ENCODE measurements at regions not wholly inside any gene's neighbourhood (a gene's known extent, or its start where the extent isn't known, plus 50 kb on each side); places are given as distances from the start of the nearest gene placed in this dataset.

DNA sequence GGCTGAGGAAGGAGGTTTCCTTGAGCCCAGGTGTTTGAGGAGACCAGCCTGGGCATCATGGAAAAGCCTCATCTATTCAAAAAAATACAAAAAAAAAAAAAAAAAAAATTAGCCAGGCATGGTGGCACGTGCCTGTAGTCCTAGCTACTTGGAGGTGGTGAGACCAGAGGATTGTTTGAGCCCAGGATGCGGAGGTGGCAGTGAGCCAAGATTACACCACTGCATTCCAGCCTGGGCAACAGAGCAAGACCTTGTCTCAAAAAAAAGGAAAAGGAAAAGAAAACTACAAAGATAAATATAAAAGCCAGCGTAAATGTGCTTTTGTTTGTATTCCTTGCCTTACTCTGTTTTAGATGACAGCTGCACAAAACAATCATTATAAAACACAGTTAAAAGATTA, 2249.2 kb upstream of the C9orf72 start:
- Histone ChIP-seq H3K36me3 (ENCODE audit: control insufficient read depth in 1 of 2, insufficient read depth in 2 of 2, low read length in 2 of 2) (no peaks in the 10 kb centered on the region), H3K9me2 (ENCODE audit: insufficient read depth) (no peaks in the 10 kb centered on the region), H3K79me2 (ENCODE audit: insufficient read depth, low read length) (no peaks in the 10 kb centered on the region), H3K4me2 (ENCODE audit: low read length) (no peak overlapping the region), H4K20me1 (ENCODE audit: insufficient read depth) (no peaks in the 10 kb centered on the region), H3K27me3 (ENCODE audit: insufficient read depth, low read length) (no peaks in the 10 kb centered on the region), H3K9me3 (ENCODE audit: control insufficient read depth in 1 of 2, insufficient read depth in 1 of 2, low read depth in 1 of 2, low read length in 2 of 2) (peaks cover 5 to 14% of the 10 kb centered on the region in 2 experiments; a peak in 1 of 4 replicates), H2AFZ (ENCODE audit: low read depth, low read length, poor library complexity, severe bottlenecking) (no peak overlapping the region), H3K27ac (ENCODE audit: low read depth, low read length) (no peak overlapping the region), H3K9ac (ENCODE audit: low read length) (no peak overlapping the region), H3K4me3 (replicated peaks in 1 of 2; ENCODE audit: low read depth in 1 of 2, low read length in 2 of 2) (no peak overlapping the region), H3K4me1 (ENCODE audit: control insufficient read depth in 1 of 2, insufficient read depth in 2 of 2, low read length in 2 of 2) (no peaks in the 10 kb centered on the region)
- CTCF ChIA-PET, result no interaction called here
- POLR2A ChIA-PET, result no interaction called here
- BruUV-seq (replicated peaks), result no TSS peak
- ATAC-seq (no peak), DNase-seq (ENCODE audit: low read depth, low spot score) (no peak)
- intact Hi-C loops (cut with micrococcal nuclease), result no loop called here
- TF ChIP-seq CBX3 (IDR thresholded peaks at IDR 0.05; ENCODE audit: low read depth), result no peak
- TF ChIP-seq CEBPB (IDR thresholded peaks at IDR 0.05; ENCODE audit: low read depth), result no peak
- TF ChIP-seq, protein P1, sequence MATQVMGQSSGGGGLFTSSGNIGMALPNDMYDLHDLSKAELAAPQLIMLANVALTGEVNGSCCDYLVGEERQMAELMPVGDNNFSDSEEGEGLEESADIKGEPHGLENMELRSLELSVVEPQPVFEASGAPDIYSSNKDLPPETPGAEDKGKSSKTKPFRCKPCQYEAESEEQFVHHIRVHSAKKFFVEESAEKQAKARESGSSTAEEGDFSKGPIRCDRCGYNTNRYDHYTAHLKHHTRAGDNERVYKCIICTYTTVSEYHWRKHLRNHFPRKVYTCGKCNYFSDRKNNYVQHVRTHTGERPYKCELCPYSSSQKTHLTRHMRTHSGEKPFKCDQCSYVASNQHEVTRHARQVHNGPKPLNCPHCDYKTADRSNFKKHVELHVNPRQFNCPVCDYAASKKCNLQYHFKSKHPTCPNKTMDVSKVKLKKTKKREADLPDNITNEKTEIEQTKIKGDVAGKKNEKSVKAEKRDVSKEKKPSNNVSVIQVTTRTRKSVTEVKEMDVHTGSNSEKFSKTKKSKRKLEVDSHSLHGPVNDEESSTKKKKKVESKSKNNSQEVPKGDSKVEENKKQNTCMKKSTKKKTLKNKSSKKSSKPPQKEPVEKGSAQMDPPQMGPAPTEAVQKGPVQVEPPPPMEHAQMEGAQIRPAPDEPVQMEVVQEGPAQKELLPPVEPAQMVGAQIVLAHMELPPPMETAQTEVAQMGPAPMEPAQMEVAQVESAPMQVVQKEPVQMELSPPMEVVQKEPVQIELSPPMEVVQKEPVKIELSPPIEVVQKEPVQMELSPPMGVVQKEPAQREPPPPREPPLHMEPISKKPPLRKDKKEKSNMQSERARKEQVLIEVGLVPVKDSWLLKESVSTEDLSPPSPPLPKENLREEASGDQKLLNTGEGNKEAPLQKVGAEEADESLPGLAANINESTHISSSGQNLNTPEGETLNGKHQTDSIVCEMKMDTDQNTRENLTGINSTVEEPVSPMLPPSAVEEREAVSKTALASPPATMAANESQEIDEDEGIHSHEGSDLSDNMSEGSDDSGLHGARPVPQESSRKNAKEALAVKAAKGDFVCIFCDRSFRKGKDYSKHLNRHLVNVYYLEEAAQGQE (IDR thresholded peaks at IDR 0.05; ENCODE audit: low read depth), result no peak
- TF ChIP-seq SP1 (IDR thresholded peaks at IDR 0.05; ENCODE audit: low read depth), result no peak
- no peak for TF ChIP-seq EZH2 (IDR thresholded peaks at IDR 0.05)
- no peak for TF ChIP-seq POLR2A (IDR thresholded peaks at IDR 0.05; ENCODE audit: borderline replicate concordance, extremely low read depth, insufficient read depth, insufficient read length)
- no peak for TF ChIP-seq EGR1 (IDR thresholded peaks at IDR 0.05; ENCODE audit: low read depth)
- no peak for TF ChIP-seq ZFX (IDR thresholded peaks at IDR 0.05)
- TF ChIP-seq, protein P2, sequence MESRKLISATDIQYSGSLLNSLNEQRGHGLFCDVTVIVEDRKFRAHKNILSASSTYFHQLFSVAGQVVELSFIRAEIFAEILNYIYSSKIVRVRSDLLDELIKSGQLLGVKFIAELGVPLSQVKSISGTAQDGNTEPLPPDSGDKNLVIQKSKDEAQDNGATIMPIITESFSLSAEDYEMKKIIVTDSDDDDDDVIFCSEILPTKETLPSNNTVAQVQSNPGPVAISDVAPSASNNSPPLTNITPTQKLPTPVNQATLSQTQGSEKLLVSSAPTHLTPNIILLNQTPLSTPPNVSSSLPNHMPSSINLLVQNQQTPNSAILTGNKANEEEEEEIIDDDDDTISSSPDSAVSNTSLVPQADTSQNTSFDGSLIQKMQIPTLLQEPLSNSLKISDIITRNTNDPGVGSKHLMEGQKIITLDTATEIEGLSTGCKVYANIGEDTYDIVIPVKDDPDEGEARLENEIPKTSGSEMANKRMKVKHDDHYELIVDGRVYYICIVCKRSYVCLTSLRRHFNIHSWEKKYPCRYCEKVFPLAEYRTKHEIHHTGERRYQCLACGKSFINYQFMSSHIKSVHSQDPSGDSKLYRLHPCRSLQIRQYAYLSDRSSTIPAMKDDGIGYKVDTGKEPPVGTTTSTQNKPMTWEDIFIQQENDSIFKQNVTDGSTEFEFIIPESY (IDR thresholded peaks at IDR 0.05; ENCODE audit: extremely low read depth, insufficient replicate concordance, low read length), result no peak
- no peak for TF ChIP-seq FOSL1 (IDR thresholded peaks at IDR 0.05; ENCODE audit: low read depth)
- TF ChIP-seq MAX (IDR thresholded peaks at IDR 0.05), result no peak
- TF ChIP-seq POLR2AphosphoS5 (IDR thresholded peaks at IDR 0.05; ENCODE audit: low read depth, low read length), result no peak
- no peak for TF ChIP-seq RAD21 (IDR thresholded peaks at IDR 0.05; ENCODE audit: low read depth)
- TF ChIP-seq TCF7L2 (IDR thresholded peaks at IDR 0.05; ENCODE audit: borderline replicate concordance, extremely low read depth, insufficient read depth, insufficient read length), result no peak
- no peak for TF ChIP-seq EZH2phosphoT487 (IDR thresholded peaks at IDR 0.05; ENCODE audit: borderline replicate concordance)
- TF ChIP-seq ZNF274 (IDR thresholded peaks at IDR 0.05; ENCODE audit: low read depth, low read length), result no peak
- no peak for TF ChIP-seq CTCF (IDR thresholded peaks at IDR 0.05 in 2 of 3, conservative IDR thresholded peaks at IDR 0.05 in 1 of 3; ENCODE audit: borderline replicate concordance in 1 of 3, insufficient read depth in 1 of 3, low read depth in 2 of 3, low read length in 2 of 3)
- TF ChIP-seq ATF3 (IDR thresholded peaks at IDR 0.05), result no peak
- TF ChIP-seq YY1 (IDR thresholded peaks at IDR 0.05; ENCODE audit: extremely low read depth, insufficient replicate concordance, low read depth, low read length), result no peak
- no peak for TF ChIP-seq SRF (IDR thresholded peaks at IDR 0.05; ENCODE audit: low read depth)
- RAD21 ChIA-PET (ENCODE audit: low non-redundant PET in 1 of 2, low total read pairs in 2 of 2, uncharacterized antibody in 2 of 2, unreplicated experiment in 2 of 2), result no interaction called here
